Type B pancreatic cell (in vitro differentiated cells): ENCODE measurements at regions not wholly inside any gene's neighbourhood (a gene's known extent, or its start where the extent isn't known, plus 50 kb on each side); places are given as distances from the start of the nearest gene placed in this dataset.

Source experiments
- DNase-seq: peaks from one replicate; pipeline ENCODE4 v3.0.0; 2021; ENCODE audit warnings: mixed read lengths; ENCODE audit not compliant: unreplicated experiment; ENCODE audit errors: extremely low spot score
- H3K27ac Mint-ChIP-seq: 2 replicates; pipeline ENCODE4 v1.8.0; 2021; ENCODE audit warnings: mild to moderate bottlenecking, mixed read lengths
- H3K27me3 Mint-ChIP-seq: 2 replicates; pipeline ENCODE4 v1.8.0; 2021; ENCODE audit warnings: mixed read lengths
- H3K36me3 Mint-ChIP-seq: 2 replicates; pipeline ENCODE4 v1.8.0; 2021; ENCODE audit warnings: mixed read lengths
- H3K4me1 Mint-ChIP-seq: one replicate; pipeline ENCODE4 v1.8.0; 2021; ENCODE audit warnings: mixed read lengths; ENCODE audit not compliant: unreplicated experiment
- H3K4me3 Mint-ChIP-seq: 2 replicates; pipeline ENCODE4 v1.8.0; 2021; ENCODE audit warnings: mild to moderate bottlenecking, mixed read lengths
- H3K9me3 Mint-ChIP-seq: 2 replicates; pipeline ENCODE4 v1.8.0; 2021; ENCODE audit warnings: mixed read lengths
- CTCF ChIP-seq: fragments of 200-600 bp; sonication (generic); conservative IDR thresholded peaks from 2 replicates; pipeline ENCODE4 v1.5.0; 2021; ENCODE audit warnings: antibody characterized with exemption, mild to moderate bottlenecking

- TF ChIP-seq CTCF: no peak
- Mint-ChIP-seq H3K36me3 (no peaks in the 10 kb centered on the region), H3K27me3 (no peaks in the 10 kb centered on the region), H3K27ac (no peak overlapping the region), H3K4me3 (no peak overlapping the region), H3K9me3 (no peaks in the 10 kb centered on the region), H3K4me1 (no peaks in the 10 kb centered on the region)
- no peak for DNase-seq
Measured at GRCh38 chr12:69014047-69014446, 81.1 kb upstream of the CPM start.

GRCh38 chr12:69015017-69015416 is 82.0 kb upstream of the CPM start:
- H3K4me1 Mint-ChIP-seq: no peaks in the 10 kb centered on the region
- no peak for TF ChIP-seq CTCF
- no peak overlapping the region for H3K27ac Mint-ChIP-seq
- H3K27me3 Mint-ChIP-seq: no peaks in the 10 kb centered on the region
- no peak for DNase-seq
- no peak overlapping the region for H3K4me3 Mint-ChIP-seq
- no peaks in the 10 kb centered on the region for H3K36me3 Mint-ChIP-seq
- no peaks in the 10 kb centered on the region for H3K9me3 Mint-ChIP-seq

- no peak for DNase-seq
- Mint-ChIP-seq H3K4me3 (no peak overlapping the region), H3K9me3 (peaks cover 5% of the 10 kb centered on the region), H3K27me3 (no peaks in the 10 kb centered on the region), H3K27ac (no peak overlapping the region), H3K4me1 (no peaks in the 10 kb centered on the region), H3K36me3 (no peaks in the 10 kb centered on the region)
- no peak for TF ChIP-seq CTCF
Measured at GRCh38 chr12:69015831-69016230, 82.9 kb upstream of the CPM start.

- Mint-ChIP-seq H3K9me3 (peaks cover 5% of the 10 kb centered on the region), H3K27me3 (no peaks in the 10 kb centered on the region), H3K4me3 (no peak overlapping the region), H3K4me1 (no peaks in the 10 kb centered on the region), H3K36me3 (no peaks in the 10 kb centered on the region), H3K27ac (no peak overlapping the region)
- no peak for TF ChIP-seq CTCF
- no peak for DNase-seq
Measured at GRCh38 chr12:69019082-69019481, 86.1 kb upstream of the CPM start.

- no peak for DNase-seq
- TF ChIP-seq CTCF: no peak
- no peaks in the 10 kb centered on the region for H3K36me3 Mint-ChIP-seq
- no peak overlapping the region for H3K4me3 Mint-ChIP-seq
- no peak overlapping the region for H3K27ac Mint-ChIP-seq
- no peaks in the 10 kb centered on the region for H3K4me1 Mint-ChIP-seq
- peaks cover 5% of the 10 kb centered on the region for H3K9me3 Mint-ChIP-seq
- H3K27me3 Mint-ChIP-seq: no peaks in the 10 kb centered on the region
Measured at GRCh38 chr12:69019910-69020309, 86.9 kb upstream of the CPM start.

GRCh38 chr12:69022674-69023073 is 89.7 kb upstream of the CPM start:
- no peak for TF ChIP-seq CTCF
- Mint-ChIP-seq H3K27me3 (no peaks in the 10 kb centered on the region), H3K4me1 (no peaks in the 10 kb centered on the region), H3K36me3 (no peaks in the 10 kb centered on the region), H3K27ac (no peak overlapping the region), H3K4me3 (no peak overlapping the region), H3K9me3 (peaks cover 5% of the 10 kb centered on the region)
- DNase-seq: no peak
